B cell (primary cell): ENCODE measurements at regions not wholly inside any gene's neighbourhood (a gene's known extent, or its start where the extent isn't known, plus 50 kb on each side); places are given as distances from the start of the nearest gene placed in this dataset.

Experiments
- ATAC-seq: fragments of 200-7000 bp; cut with Tn5 transposase; one replicate; pipeline ENCODE4 v1.10.0; 2021; ENCODE audit warnings: low read depth, mild to moderate bottlenecking, moderate number of reproducible peaks, moderate library complexity
- CTCF ChIA-PET: fragments of 350-600 bp; sonication (Branson Sonifier 250); formaldehyde crosslinking; loops from one replicate; lab custom pipeline; 2021; ENCODE audit warnings: antibody characterized with exemption, inconsistent platforms; lab: Charles Lee
- POLR2A ChIA-PET: fragments of 350-600 bp; sonication (Branson Sonifier 250); formaldehyde crosslinking; loops from one replicate; lab custom pipeline; 2021; ENCODE audit warnings: antibody characterized with exemption; lab: Charles Lee
- DNase-seq: peaks from one replicate; pipeline ENCODE4 v3.0.0; 2013
- H2AFZ ChIP-seq: 2 replicates; pipeline ENCODE4 v1.6.1; 2012; ENCODE audit warnings: mild to moderate bottlenecking, low read depth, low read length; ENCODE audit not compliant: insufficient read depth, poor library complexity, severe bottlenecking
- H3K27ac ChIP-seq, 2 donors: 1 replicate in 1 of 2; 2 replicates in 1 of 2; pipeline ENCODE4 v1.5.1; 2012 to 2013; ENCODE audit warnings: low read length in 2 of 2, mild to moderate bottlenecking in 2 of 2, moderate library complexity in 1 of 2
- H3K27me3 ChIP-seq, 4 experiments: fragments of 200-600 bp in 1 of 4; sonication (generic) in 1 of 4; replicated peaks in 1 of 4; 1 replicate in 2 of 4; 2 replicates in 2 of 4; pipeline versions ENCODE4 v1.6.1 to v1.7.0; 2013 to 2016; ENCODE audit warnings: low read length in 3 of 4, mild to moderate bottlenecking in 2 of 4, mixed read lengths in 1 of 4, moderate library complexity in 1 of 4; ENCODE audit not compliant: insufficient read depth in 4 of 4, control insufficient read depth in 3 of 4; ENCODE audit errors: control extremely low read depth in 1 of 4
- H3K36me3 ChIP-seq, 2 experiments: replicated peaks in 1 of 2; 1 replicate in 1 of 2; 2 replicates in 1 of 2; pipeline versions ENCODE4 v1.6.1 to v1.7.1; 2013; ENCODE audit warnings: low read length in 1 of 2; ENCODE audit not compliant: insufficient read depth in 2 of 2, control insufficient read depth in 1 of 2; ENCODE audit errors: control extremely low read depth in 1 of 2, extremely low read depth in 1 of 2
- H3K4me1 ChIP-seq, 2 donors: fragments of 200-600 bp in 1 of 2; sonication (generic) in 1 of 2; 1 replicate in 1 of 2; 2 replicates in 1 of 2; pipeline versions ENCODE4 v1.5.1 to v1.6.1; 2013 to 2017; ENCODE audit warnings: low read length in 2 of 2; ENCODE audit not compliant: control insufficient read depth in 2 of 2, insufficient read depth in 2 of 2
- H3K4me2 ChIP-seq: replicated peaks from 2 replicates; pipeline ENCODE3; 2012; ENCODE audit warnings: mild to moderate bottlenecking, low read depth, low read length; ENCODE audit not compliant: poor library complexity, severe bottlenecking
- H3K4me3 ChIP-seq, 5 experiments: fragments of 200-600 bp in 1 of 5; sonication (generic) in 1 of 5; 1 replicate in 3 of 5; 2 replicates in 2 of 5; pipeline versions ENCODE4 v1.5.1 to v1.7.0; 2011 to 2016; ENCODE audit warnings: low read length in 4 of 5, mild to moderate bottlenecking in 4 of 5, low read depth in 2 of 5, control low read depth in 1 of 5, moderate library complexity in 1 of 5; ENCODE audit not compliant: insufficient read depth in 1 of 5; ENCODE audit errors: control extremely low read depth in 1 of 5, extremely low read depth in 1 of 5
- H3K79me2 ChIP-seq: fragments of 200-600 bp; sonication (generic); one replicate; pipeline ENCODE4 v1.6.0; 2016; ENCODE audit warnings: low read length; ENCODE audit not compliant: control insufficient read depth, insufficient read depth
- H3K9ac ChIP-seq: fragments of 200-600 bp; sonication (generic); 2 replicates; pipeline ENCODE4 v1.6.1; 2017; ENCODE audit warnings: mild to moderate bottlenecking, low read length, moderate library complexity
- H3K9me3 ChIP-seq, 3 donors: one replicate each; pipeline versions ENCODE4 v1.6.1 to v1.7.1; 2013; ENCODE audit warnings: low read length in 2 of 3; ENCODE audit not compliant: control insufficient read depth in 2 of 3, insufficient read depth in 1 of 3; ENCODE audit errors: control extremely low read depth in 1 of 3
- H4K20me1 ChIP-seq: 2 replicates; pipeline ENCODE4 v1.6.0; 2012; ENCODE audit warnings: mild to moderate bottlenecking, low read length; ENCODE audit not compliant: insufficient read depth, control insufficient read depth, poor library complexity, severe bottlenecking
- H3K27ac Mint-ChIP-seq: one replicate; pipeline ENCODE4 v1.8.0; 2021; ENCODE audit warnings: mixed read lengths
- H3K27me3 Mint-ChIP-seq: one replicate; pipeline ENCODE4 v1.8.0; 2021; ENCODE audit warnings: mixed read lengths
- H3K4me1 Mint-ChIP-seq: one replicate; pipeline ENCODE4 v1.8.0; 2021; ENCODE audit warnings: mixed read lengths
- H3K4me3 Mint-ChIP-seq: one replicate; pipeline ENCODE4 v1.8.0; 2021; ENCODE audit warnings: mixed read lengths
- H3K9me3 Mint-ChIP-seq: one replicate; pipeline ENCODE4 v1.8.0; 2022; ENCODE audit warnings: mixed read lengths; ENCODE audit not compliant: insufficient read depth
- CTCF ChIP-seq: fragments of 200-600 bp; IDR thresholded peaks from one replicate; pipeline ENCODE4 v1.8.0; 2022; ENCODE audit warnings: antibody characterized with exemption, mild to moderate bottlenecking
- EZH2 ChIP-seq: IDR thresholded peaks from 2 replicates; pipeline ENCODE4 v1.6.1; 2012; ENCODE audit warnings: borderline replicate concordance, low read depth, mild to moderate bottlenecking, moderate library complexity, low read length; ENCODE audit not compliant: insufficient read depth, poor library complexity, severe bottlenecking
- WGBS: methylation state at CpG from one replicate; pipeline ENCODE4 v1.1.5; 2013; ENCODE audit warnings: missing lambda C conversion rate; ENCODE audit not compliant: insufficient coverage; 5-methylcytosine and 5-hydroxymethylcytosine counted together
- intact Hi-C: fragments of 100-400 bp; cut with micrococcal nuclease; formaldehyde crosslinking; loops from one replicate; pipeline ENCODE4 v1.10.0; 2022

DNA sequence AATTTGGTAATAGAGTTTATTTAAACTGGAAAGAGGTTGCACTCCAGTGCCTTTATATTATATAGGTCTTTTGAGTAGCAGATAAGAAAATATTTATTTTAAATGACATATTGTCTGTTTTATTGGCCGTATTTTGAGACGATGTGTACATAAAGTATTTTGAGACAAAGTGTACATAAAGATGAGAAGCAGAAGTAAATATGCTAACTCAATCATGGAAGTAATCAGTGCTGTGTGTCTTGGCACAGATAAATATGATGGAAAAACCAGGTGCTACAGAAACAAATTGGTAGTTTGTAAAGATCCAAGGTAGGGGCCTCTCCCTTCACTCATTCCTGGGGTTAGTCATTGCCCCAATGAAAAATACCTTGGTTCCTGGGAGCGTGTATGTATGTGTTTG is 382.9 kb downstream of the DSEL start:
- Histone ChIP-seq H3K9ac (no peak overlapping the region), H3K36me3 (no peaks in the 10 kb centered on the region), H4K20me1 (no peaks in the 10 kb centered on the region), H3K4me1 (no peaks in the 10 kb centered on the region), H3K27ac (no peak overlapping the region), H3K9me3 (no peaks in the 10 kb centered on the region), H3K27me3 (no peaks in the 10 kb centered on the region), H3K79me2 (no peaks in the 10 kb centered on the region), H2AFZ (no peak overlapping the region), H3K4me2 (no peak overlapping the region), H3K4me3 (no peak overlapping the region)
- Mint-ChIP-seq H3K4me1 (no peaks in the 10 kb centered on the region), H3K27ac (no peak overlapping the region), H3K9me3 (no peaks in the 10 kb centered on the region), H3K27me3 (no peaks in the 10 kb centered on the region), H3K4me3 (no peak overlapping the region)
- ATAC-seq: no peak
- ChIA-PET POLR2A (no interaction called here), CTCF (no interaction called here)
- no peak for TF ChIP-seq EZH2
- no peak for TF ChIP-seq CTCF
- no peak for DNase-seq
- 50% methylated on average over 2 of the region's 3 CpGs for WGBS
- intact Hi-C loops: no loop called here

DNA sequence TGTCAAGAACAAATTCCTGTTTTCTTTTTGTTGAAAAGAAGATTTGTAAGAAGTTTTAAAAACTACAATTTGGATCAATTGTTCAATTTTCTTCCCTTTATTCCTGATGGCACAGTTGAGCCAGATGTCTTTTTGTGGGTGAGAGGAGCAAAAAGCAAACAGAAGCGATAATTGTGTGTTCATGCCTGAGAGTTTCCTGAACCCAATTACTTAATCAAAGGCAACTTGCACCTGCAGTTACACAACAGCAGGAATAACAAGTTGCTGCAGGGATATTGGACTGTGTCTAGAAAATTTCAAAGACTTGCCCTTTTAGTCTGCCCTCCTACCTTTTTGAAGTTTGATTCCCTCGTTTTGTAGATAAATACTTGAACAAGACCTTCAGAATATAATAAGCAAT is 383.6 kb downstream of the DSEL start:
- ATAC-seq: no peak
- H3K79me2 ChIP-seq: no peaks in the 10 kb centered on the region
- POLR2A ChIA-PET: no interaction called here
- H3K27ac ChIP-seq: no peak overlapping the region
- CTCF ChIA-PET: no interaction called here
- intact Hi-C loops: no loop called here
- no peaks in the 10 kb centered on the region for H3K4me1 Mint-ChIP-seq
- H3K27me3 Mint-ChIP-seq: no peaks in the 10 kb centered on the region
- no peak overlapping the region for H2AFZ ChIP-seq
- H3K4me3 ChIP-seq: no peak overlapping the region
- H3K9ac ChIP-seq: no peak overlapping the region
- no peaks in the 10 kb centered on the region for H3K36me3 ChIP-seq
- no peak overlapping the region for H3K4me3 Mint-ChIP-seq
- H3K9me3 ChIP-seq: no peaks in the 10 kb centered on the region
- no peaks in the 10 kb centered on the region for H3K27me3 ChIP-seq
- no peak overlapping the region for H3K4me2 ChIP-seq
- DNase-seq: no peak
- no peak for TF ChIP-seq CTCF
- TF ChIP-seq EZH2: no peak
- no peaks in the 10 kb centered on the region for H4K20me1 ChIP-seq
- no peak overlapping the region for H3K27ac Mint-ChIP-seq
- no peaks in the 10 kb centered on the region for H3K4me1 ChIP-seq
- no CpG with 5 or more reads among the region's 2 CpGs for WGBS
- no peaks in the 10 kb centered on the region for H3K9me3 Mint-ChIP-seq
